Stimulated activated effector memory CD8-positive, alpha-beta T cell treated with anti-CD3 and anti-CD28 coated beads, Interleukin-12 subunit alpha, Interleukin-12 subunit beta, amount 100 ng/mL, for 72 hours (primary cell): ENCODE measurements at regions not wholly inside any gene's neighbourhood (a gene's known extent, or its start where the extent isn't known, plus 50 kb on each side); places are given as distances from the start of the nearest gene placed in this dataset.

Source experiments
- ATAC-seq: fragments of 150-1000 bp; cut with Tn5 transposase; 2 replicates; pipeline ENCODE4 v1.10.0; 2021
- DNase-seq, 2 donors: peaks; one replicate each; pipeline ENCODE4 v3.0.0; 2021 to 2022; ENCODE audit warnings: low spot score in 2 of 2
- H3K27ac Mint-ChIP-seq: one replicate; pipeline ENCODE4 v1.8.0; 2022; ENCODE audit warnings: mild to moderate bottlenecking, mixed read lengths
- H3K36me3 Mint-ChIP-seq: one replicate; pipeline ENCODE4 v1.8.0; 2022; ENCODE audit warnings: mild to moderate bottlenecking, mixed read lengths
- H3K4me1 Mint-ChIP-seq: one replicate; pipeline ENCODE4 v1.8.0; 2022; ENCODE audit warnings: mixed read lengths
- H3K4me3 Mint-ChIP-seq: one replicate; pipeline ENCODE4 v1.8.0; 2022; ENCODE audit warnings: mild to moderate bottlenecking, mixed read lengths
- H3K9me3 Mint-ChIP-seq: one replicate; pipeline ENCODE4 v1.8.0; 2022; ENCODE audit warnings: mixed read lengths

DNA sequence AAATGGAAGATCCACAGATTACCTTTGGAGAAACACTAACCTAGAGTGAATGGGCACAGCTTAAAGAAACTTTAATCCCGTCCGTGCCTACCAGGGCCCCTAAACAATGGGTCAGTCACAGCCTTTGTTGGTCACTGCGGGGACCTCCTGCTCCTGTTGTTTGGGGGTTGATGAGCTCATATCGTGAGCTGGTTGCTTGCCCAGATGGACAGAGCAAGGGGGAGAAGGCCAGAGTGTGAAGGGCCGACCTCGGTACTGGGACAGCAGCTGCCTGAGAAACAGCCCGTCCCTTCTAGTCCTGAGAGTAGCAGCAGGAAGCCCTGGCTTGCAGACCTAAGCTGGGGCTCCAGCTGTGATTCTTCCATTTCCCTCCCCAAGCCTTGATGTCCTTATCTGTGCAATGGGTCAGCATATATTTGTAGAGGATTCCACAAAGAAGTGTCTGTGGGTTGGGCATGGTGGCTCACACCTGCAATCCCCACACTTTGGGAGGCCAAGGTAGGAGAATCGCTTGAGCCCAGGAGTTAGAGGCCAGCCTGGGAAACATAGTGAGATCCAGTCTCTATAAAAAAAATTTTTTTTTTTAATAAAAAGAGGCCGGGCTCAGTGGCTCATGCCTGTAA, 69.6 kb upstream of the SLC34A2 start:
- no peak overlapping the region for H3K4me3 Mint-ChIP-seq
- ATAC-seq (no peak), DNase-seq (no peak)
- H3K9me3 Mint-ChIP-seq, result no peaks in the 10 kb centered on the region
- H3K4me1 Mint-ChIP-seq, result no peaks in the 10 kb centered on the region
- H3K36me3 Mint-ChIP-seq, result no peaks in the 10 kb centered on the region
- no peak overlapping the region for H3K27ac Mint-ChIP-seq

DNA sequence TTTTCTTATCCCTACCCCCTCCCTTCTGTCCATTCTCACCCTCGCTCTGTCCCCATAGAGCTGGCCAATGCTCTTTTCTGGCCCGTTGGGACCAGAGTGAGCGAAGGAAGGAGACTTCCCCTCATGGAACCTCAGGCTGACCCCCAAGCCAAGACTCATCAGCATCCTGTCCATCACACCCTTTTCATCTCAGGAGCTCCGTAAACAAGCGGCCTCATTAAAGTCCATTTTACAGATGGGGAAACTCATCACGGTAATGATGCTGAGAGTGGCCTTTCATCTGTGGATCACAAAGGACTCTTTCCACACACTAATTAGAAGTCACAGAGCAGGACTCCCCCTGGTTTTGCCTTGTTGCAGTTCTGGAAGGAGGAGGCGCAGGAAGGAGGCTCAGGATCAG, 67.4 kb upstream of the SLC34A2 start:
- Mint-ChIP-seq H3K4me1 (no peaks in the 10 kb centered on the region), H3K9me3 (no peaks in the 10 kb centered on the region), H3K36me3 (no peaks in the 10 kb centered on the region), H3K4me3 (no peak overlapping the region), H3K27ac (no peak overlapping the region)
- no peak for DNase-seq
- no peak for ATAC-seq

DNA sequence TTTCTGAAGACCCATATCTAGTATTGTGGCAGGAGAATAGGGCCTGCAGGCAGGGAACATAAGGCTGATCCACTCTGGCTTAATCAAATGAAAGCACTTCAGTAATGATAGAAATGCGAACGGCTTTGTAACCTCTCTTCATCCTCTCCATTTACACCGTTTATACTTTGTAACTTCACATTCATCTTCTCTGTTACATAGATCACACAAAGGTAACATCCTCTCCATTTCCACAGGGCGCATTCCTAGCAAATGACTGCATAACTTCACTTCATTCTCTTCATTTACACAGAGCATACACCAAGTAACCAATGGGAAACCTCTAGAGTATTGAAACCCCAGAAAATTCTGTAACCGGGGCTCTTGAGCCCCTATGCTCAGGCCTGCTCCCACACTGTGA, 65.5 kb upstream of the SLC34A2 start:
- DNase-seq (no peak), ATAC-seq (no peak)
- peaks cover 3% of the 10 kb centered on the region for H3K9me3 Mint-ChIP-seq
- no peak overlapping the region for H3K27ac Mint-ChIP-seq
- H3K4me1 Mint-ChIP-seq, result no peaks in the 10 kb centered on the region
- no peaks in the 10 kb centered on the region for H3K36me3 Mint-ChIP-seq
- no peak overlapping the region for H3K4me3 Mint-ChIP-seq

- no peak for ATAC-seq
- Mint-ChIP-seq H3K4me3 (no peak overlapping the region), H3K36me3 (no peaks in the 10 kb centered on the region), H3K4me1 (no peaks in the 10 kb centered on the region), H3K27ac (no peak overlapping the region), H3K9me3 (peaks cover 9% of the 10 kb centered on the region)
- DNase-seq, result no peak
Measured at GRCh38 chr4:25592736-25593135, 62.9 kb upstream of the SLC34A2 start.
